Stimulated activated CD8-positive, alpha-beta memory T cell treated with anti-CD3 and anti-CD28 coated beads, Interleukin-15, amount 100 ng/mL, for 24 hours (primary cell): ENCODE measurements at regions not wholly inside any gene's neighbourhood (a gene's known extent, or its start where the extent isn't known, plus 50 kb on each side); places are given as distances from the start of the nearest gene placed in this dataset.

ENCODE experiments used
- DNase-seq: peaks from one replicate; pipeline ENCODE4 v3.0.0-alpha.2; 2020; ENCODE audit warnings: low read depth

- no peak for DNase-seq
Observed at GRCh38 chr1:55505326-55505725, 290.2 kb upstream of the USP24 start.

DNA sequence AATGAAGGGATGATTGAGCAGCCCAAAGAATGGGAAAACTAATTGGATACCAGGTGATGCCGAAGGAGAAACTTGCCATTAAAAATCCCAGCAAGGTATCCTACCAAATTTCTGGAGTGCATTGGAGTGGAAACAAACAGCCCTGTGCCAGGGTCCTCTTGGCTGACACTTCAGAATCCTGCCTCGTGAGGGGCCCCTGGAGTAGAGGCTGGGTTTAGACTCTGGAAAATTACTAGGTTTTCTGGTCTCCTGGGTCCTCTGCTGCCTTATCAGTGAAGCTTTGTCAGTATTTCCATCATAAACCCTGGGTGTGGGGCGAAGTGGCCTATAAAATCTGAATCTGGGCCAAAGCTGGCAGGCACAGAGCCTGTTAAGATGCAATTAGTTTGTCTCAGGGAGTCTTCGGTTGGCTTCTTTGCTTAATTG, 289.2 kb upstream of the USP24 start:
- no peak for DNase-seq

GRCh38 chr1:55503663-55504305, 288.6 kb upstream of the USP24 start:
- no peak for DNase-seq

- DNase-seq, result no peak
Observed at GRCh38 chr1:55500601-55501000, 285.4 kb upstream of the USP24 start.

DNA sequence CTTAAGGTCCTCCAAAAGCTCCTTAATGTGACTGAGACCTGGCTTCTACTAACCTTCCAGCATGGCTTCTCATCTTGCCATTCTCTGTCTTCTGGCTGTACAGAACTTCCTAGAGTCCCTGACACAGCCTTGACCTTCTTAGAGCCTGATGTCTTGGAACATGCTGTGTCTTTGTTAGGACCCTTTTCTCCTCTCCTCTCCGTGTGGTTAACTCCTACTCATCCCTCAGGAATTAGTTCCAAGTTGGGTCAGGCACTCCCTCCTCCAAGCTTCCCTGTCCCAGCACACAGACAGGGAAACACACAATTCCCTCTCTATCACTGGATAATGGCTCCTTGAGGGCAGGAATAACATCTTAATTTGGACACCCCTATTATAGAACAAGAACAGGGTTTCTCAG, 275.4 kb upstream of the USP24 start:
- no peak for DNase-seq

GRCh38 chr1:55484173-55484572, 269.0 kb upstream of the USP24 start:
- no peak for DNase-seq

GRCh38 chr1:55483523-55483922, 268.4 kb upstream of the USP24 start:
- DNase-seq, result no peak

GRCh38 chr1:55481634-55482033, 266.5 kb upstream of the USP24 start:
- DNase-seq, result no peak

GRCh38 chr1:55480029-55480795, 265.0 kb upstream of the USP24 start:
- DNase-seq, result no peak

DNA sequence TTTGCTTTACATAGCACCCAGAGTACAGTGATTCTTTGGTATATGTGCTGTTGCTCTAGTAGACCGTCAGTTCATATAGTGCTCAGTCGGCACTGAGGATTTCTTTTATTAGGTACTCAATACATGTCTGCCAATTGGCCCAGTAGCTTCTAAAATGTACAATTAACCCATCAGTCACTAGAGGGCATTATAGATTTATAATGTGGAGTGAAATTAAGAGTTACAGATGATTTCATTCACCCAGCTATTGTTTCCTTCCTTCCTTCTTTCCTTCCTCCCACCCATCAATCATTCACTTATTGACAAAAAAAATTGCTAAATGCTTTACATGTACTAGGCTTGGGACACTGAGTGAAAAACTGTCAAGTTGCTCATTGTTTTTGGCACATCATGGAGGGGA, 263.6 kb upstream of the USP24 start:
- no peak for DNase-seq

DNA sequence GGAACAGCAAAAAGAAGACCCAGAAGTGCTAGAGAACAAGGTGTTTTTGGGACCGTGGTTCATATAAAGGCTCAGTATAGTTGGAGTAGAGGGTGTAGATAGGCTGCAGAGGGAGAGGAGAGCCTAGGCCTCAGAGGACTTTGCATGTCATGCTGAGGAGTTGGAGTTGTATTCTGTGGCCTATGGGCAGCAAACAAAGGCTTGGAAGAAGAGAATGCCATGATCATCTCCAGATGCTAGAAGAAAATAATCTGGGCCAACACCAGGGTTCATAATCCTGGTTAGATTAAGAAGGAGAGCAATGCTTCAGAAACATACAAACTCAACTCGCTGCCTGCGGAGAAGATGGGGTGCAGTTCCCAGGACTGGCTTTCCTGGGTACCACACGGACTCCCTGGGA, 262.8 kb upstream of the USP24 start:
- DNase-seq, result no peak

- DNase-seq, result no peak
Observed at GRCh38 chr1:55476445-55477015, 261.4 kb upstream of the USP24 start.

DNA sequence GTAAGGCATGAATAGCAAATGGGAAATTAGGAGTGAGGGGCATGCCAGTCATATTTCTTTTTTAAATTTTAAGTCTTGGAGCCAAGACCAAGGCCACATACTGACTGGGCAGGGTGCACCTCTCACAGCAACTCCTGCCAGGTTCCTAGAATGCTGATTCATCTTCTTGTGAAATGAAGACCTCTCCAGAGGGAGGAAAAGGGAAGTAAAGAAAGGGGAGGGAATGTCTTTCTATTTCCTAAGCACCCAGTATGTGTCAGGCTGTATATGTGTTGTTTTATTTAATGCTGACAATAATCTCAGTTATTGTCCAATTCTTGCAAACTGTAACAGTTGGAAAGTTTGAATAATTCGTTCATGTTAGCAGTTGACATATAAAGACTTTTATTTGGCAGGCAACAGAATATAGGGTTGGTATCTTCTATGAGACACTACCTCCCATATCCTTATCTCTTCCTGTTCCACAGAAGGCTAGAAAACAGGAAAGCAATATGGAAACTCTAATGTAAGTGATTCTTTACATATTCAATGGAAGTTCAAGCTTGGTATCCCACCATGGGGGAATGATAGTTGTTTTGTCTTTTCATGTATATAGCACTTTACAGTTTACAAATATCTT, 259.1 kb upstream of the USP24 start:
- DNase-seq, result no peak

GRCh38 chr1:55473661-55474060, 258.5 kb upstream of the USP24 start:
- DNase-seq, result no peak

DNA sequence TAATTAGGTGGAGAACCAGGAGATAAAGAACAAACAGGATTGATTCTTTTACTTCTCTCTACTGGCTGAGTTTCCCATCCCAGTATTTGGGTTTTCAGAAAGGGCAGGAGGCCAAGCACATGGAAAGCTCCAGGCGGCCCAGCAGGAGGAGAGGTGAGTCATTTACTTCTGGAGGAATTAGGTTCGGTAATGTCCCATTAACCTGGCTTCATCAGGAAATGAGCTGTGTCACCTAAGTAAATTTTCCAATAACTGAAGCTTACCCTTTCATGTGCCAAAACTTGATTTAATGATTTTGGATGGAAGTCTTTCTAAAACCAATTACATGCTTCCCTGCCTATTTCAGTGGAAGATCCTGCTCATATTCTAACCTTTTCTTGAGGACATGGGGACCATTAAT, 257.6 kb upstream of the USP24 start:
- DNase-seq, result no peak

GRCh38 chr1:55472115-55472514, 257.0 kb upstream of the USP24 start:
- no peak for DNase-seq

GRCh38 chr1:55468142-55468795, 253.1 kb upstream of the USP24 start:
- DNase-seq, result no peak

GRCh38 chr1:55466921-55467320, 251.8 kb upstream of the USP24 start:
- no peak for DNase-seq

GRCh38 chr1:55466373-55466772, 251.2 kb upstream of the USP24 start:
- DNase-seq, result no peak

DNA sequence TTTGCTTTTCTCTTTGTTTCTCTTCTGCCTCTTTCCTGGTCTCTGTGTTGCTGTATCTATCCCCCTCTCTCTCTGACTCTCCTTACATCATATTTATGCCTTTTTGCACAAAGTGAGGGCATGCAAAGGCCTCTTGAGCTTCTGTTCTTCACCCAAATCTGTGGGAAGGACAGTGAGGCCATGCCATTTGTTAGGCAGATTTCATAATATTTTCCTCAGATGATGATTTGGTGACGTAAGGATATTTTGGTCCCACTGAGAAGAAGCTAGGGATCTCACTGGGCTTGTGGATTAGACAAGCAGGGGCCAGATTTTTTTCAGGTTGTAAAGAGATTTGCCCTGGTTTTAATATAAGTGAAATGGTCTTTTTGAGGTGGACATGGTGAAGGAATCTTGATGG, 249.4 kb upstream of the USP24 start:
- DNase-seq, result no peak

DNA sequence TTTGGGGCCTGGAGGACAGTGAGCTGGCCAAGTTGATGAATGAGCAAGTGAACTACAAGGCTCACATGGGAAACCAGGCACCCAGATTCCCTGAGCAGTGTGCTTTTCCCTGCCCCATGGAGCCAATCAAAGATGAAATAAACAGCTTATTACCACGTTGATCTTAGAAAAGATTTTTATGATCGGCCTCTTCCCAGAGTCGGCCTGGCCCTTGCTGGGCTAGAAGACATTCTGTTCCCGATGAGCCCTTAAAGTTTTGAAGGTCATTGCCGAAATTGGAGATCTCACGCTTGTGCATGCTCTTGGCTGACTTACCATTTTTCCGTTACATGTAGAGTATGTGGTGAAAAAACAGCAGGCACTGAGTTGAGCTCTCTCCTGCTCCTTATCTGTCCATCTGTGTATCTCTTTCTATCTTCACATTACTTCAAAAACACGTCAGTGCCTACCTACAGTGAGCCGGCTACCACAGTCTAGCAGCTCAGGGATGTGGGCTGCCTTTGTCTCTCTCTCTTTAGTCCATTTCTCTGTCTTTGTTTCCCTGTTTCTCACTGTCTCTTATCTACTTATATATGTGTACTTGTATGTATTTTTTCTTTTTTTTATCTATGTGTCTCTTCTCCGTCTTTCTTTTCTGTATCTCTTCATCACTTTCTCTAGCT, 248.8 kb upstream of the USP24 start:
- no peak for DNase-seq

DNA sequence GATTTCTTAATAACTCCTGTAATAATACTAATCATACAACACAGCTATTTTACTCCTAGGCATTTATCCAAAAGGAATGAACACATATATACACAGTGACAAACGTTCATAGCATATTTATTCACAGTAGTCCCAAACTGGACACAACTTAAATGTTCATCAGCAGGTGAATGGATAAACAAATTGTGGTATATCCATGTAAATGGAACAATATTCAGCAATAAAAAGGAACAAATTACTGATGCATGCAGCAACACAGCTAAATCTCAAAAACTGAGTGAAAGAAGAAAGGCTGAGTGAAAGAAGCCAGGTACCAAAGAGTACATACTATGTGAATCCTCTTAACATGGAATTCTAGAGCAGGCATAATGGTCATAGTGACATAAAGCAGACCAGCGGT, 242.7 kb upstream of the USP24 start:
- no peak for DNase-seq
